Activated CD4-positive, alpha-beta T cell treated with anti-CD3 and anti-CD28 coated beads, Interleukin-2, amount 50 U/mL, for 16 hours (primary cell): ENCODE measurements at regions not wholly inside any gene's neighbourhood (a gene's known extent, or its start where the extent isn't known, plus 50 kb on each side); places are given as distances from the start of the nearest gene placed in this dataset.
A peak's percentile ranks its signal among the peaks of the same experiment; 100 is the strongest.
"Not testable (repeated sequence)": the region's sequence is repeated elsewhere in the genome, so short reads cannot be mapped to it uniquely, and the experiment has no call there.

Experiments used
- DNase-seq: peaks from one replicate; pipeline ENCODE4 v3.0.0-alpha.2; 2020

DNA sequence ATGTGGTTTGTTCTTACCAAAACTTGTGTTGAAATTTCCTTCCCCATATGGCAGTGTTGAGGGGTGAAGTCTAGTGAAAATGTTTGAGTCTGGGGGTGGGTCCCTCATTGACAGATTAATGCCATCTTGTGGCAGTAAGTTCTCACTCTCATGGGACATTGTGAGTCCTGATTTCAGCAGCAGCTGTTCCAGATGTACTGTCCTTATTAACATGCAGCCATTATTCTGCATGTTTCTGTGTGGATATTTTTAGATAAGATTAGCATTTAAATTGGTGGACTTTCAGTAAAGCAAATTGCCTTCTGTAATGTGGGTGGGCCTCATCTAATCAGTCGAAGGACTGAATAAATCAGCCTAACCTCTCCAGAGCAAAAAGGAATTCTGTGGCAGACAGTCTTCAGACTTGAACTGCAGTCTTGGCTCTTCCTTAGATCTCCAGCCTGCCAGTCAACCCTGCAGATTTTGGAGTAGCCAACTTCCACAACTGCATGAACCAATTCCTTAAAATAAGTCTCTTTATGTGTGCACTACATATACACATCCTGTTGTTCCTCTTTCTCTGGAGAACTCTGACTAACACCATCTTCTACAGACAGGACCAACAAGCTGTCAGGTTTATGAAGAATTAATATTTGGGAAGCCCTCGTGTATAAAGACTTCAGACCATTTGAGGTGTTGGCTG lies 138.7 kb upstream of the ZNF516 start:
- DNase-seq: no peak

- no peak for DNase-seq
Measured at GRCh38 chr18:76627444-76627843, 132.4 kb upstream of the ZNF516 start.

- no peak for DNase-seq
Measured at GRCh38 chr18:76626991-76627390, 131.9 kb upstream of the ZNF516 start.

- DNase-seq: no peak
Measured at GRCh38 chr18:76622651-76623050, 127.6 kb upstream of the ZNF516 start.

GRCh38 chr18:76621782-76622495 lies 126.9 kb upstream of the ZNF516 start:
- no peak for DNase-seq

GRCh38 chr18:76621226-76621625 lies 126.2 kb upstream of the ZNF516 start:
- DNase-seq: no peak

- DNase-seq: peak; percentile 39
Measured at GRCh38 chr18:76620321-76621170, 125.5 kb upstream of the ZNF516 start.

- no peak for DNase-seq
Measured at GRCh38 chr18:76619621-76620315, 124.7 kb upstream of the ZNF516 start.

GRCh38 chr18:76619261-76619620 lies 124.2 kb upstream of the ZNF516 start:
- DNase-seq: no peak

- no peak for DNase-seq
Measured at GRCh38 chr18:76618721-76619120, 123.7 kb upstream of the ZNF516 start.

GRCh38 chr18:76616373-76616772 lies 121.3 kb upstream of the ZNF516 start:
- no peak for DNase-seq

DNA sequence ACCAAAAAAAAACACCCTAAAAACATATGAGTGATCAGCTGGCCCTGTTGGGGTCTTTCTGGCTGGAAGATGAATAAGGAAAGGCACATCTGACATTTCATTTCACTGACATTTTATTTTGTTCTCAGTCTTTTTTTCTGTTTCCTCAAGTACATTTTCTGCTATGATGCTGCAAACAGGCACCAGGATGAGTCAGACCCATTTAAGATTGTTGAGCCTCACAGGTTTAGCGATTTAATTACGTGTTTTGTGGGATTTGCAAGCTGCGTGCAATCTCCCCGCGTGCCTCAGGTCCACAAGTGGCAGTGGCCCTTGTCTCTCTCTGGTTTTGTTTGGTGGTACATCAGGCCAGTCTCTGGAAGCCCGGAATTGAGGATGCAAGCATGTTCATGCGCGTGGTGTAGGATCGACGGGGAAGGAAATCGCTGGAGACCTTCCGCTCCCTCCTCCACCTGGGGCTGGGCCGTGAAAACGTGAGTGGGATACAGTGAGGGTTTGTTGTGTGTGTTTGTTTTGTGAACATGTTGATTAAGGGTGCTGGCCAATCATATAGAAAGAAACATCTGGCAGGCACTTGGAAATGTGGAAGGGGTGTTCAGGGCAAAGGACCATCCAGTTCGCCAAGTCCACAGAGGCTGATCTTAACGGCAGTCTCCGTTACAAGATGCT lies 120.2 kb upstream of the ZNF516 start:
- DNase-seq: no peak

GRCh38 chr18:76613755-76614120 lies 118.7 kb upstream of the ZNF516 start:
- DNase-seq: no peak

GRCh38 chr18:76613053-76613754 lies 118.2 kb upstream of the ZNF516 start:
- no peak for DNase-seq

- DNase-seq: not testable (repeated sequence)
Measured at GRCh38 chr18:76611750-76612045, 116.7 kb upstream of the ZNF516 start.

DNA sequence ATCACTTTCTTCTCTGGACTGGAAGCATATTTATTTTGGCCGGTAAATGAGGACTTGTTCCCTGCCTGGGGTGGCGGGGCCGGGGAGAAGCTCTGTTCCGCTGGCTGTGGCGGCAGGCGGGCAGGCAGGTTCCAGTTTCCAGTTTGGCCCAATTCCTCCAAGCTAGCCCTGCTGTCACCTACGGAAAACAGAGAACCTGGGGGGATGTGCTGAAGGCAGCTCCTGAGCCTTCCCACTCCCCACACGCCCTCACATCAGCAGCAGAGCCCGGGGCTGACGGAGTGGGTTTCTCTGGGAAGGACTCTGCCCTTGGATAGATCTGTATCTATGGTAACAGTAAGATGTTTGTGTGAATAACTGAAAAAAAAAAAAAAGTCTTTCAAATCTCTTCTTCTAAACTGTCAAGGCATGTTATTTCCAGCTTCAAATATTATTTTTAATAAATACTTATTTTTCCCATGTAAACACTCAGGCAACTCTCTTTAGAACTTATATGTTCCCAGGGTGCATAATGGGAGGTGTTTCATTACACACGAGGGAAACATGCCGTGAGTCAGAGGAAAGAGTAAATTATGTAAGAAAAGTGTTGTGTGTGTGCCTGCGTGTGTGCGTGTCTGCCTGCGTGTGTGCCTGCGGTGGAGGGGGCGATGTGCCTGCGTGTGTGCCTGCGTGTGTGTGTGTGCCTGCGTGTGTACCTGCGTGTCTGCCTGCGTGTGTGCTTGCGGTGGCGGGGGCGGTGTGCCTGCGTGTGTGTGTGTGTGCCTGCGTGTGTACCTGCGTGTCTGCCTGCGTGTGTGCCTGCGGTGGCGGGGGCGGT lies 116.1 kb upstream of the ZNF516 start:
- no peak for DNase-seq

GRCh38 chr18:76610012-76610411 lies 115.0 kb upstream of the ZNF516 start:
- DNase-seq: no peak

DNA sequence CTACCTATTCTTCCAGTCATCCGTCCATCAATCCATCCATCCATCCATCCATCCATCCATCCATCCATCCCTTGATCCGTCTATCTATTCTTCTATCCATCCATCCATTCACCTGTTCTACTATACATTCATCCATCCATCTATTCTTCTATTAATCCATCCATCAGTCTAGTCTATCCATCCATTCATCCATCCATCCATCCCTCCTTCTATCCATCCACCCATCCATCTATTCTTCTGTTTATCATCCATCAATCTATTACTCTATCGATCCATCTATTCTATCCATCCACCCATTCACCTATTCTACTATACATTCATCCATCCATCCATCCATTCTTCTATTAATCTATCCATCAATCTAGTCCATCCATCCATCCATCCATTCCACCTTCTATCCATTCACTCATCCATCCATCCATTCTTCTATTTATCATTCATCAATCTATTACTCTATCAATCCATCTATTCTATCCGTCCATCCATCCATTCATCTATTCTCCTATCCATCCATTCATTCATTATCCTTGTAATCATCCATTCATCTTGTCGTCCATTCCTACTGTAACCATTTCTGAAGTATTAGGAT lies 110.4 kb upstream of the ZNF516 start:
- no peak for DNase-seq

DNA sequence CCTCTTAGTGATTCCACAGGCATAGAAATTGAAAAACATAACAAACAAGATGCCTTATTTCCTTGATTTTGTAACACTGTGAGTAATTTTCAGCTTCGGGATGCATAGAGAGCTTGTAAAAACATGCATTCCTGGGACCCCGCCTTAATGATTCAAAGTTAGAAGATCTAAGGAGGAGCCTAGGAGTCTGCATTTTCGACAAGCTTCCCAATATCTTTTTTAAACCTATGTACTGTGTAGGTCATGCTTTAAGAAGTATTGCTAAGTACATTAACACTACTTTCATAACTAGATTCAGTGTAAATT lies 109.8 kb upstream of the ZNF516 start:
- no peak for DNase-seq

GRCh38 chr18:76604108-76604934 lies 109.3 kb upstream of the ZNF516 start:
- no peak for DNase-seq
